ENCODE measurements at regions not wholly inside any gene's neighbourhood (a gene's known extent, or its start where the extent isn't known, plus 50 kb on each side); places are given as distances from the start of the nearest gene placed in this dataset.

- no peak for DNase-seq
Measured at GRCh38 chr6:22003287-22003686, 293.5 kb downstream of the PRL start.

GRCh38 chr6:22006795-22007194 lies 290.0 kb downstream of the PRL start:
- DNase-seq: no peak

- no peak for DNase-seq
Measured at GRCh38 chr6:22007469-22007868, 289.4 kb downstream of the PRL start.

GRCh38 chr6:22008248-22008836 lies 288.5 kb downstream of the PRL start:
- DNase-seq: no peak

GRCh38 chr6:22010102-22010501 lies 286.7 kb downstream of the PRL start:
- no peak for DNase-seq

- no peak for DNase-seq
Measured at GRCh38 chr6:22015216-22015615, 281.6 kb downstream of the PRL start.

- no peak for DNase-seq
Measured at GRCh38 chr6:22015944-22016343, 280.9 kb downstream of the PRL start.

- no peak for DNase-seq
Measured at GRCh38 chr6:22017272-22017671, 279.6 kb downstream of the PRL start.

GRCh38 chr6:22017766-22018165 lies 279.1 kb downstream of the PRL start:
- DNase-seq: no peak

GRCh38 chr6:22019857-22020256 lies 277.0 kb downstream of the PRL start:
- DNase-seq: no peak

GRCh38 chr6:22020299-22021003 lies 276.4 kb downstream of the PRL start:
- DNase-seq: no peak

GRCh38 chr6:22021966-22022365 lies 274.9 kb downstream of the PRL start:
- no peak for DNase-seq

- no peak for DNase-seq
Measured at GRCh38 chr6:22023937-22024336, 272.9 kb downstream of the PRL start.

GRCh38 chr6:22024973-22025467 lies 271.8 kb downstream of the PRL start:
- DNase-seq: peak in 1 of 2 donors; percentile 8

- peak in 1 of 2 donors; percentile 19 for DNase-seq
Measured at GRCh38 chr6:22025468-22026163, 271.2 kb downstream of the PRL start.

GRCh38 chr6:22026164-22026678 lies 270.6 kb downstream of the PRL start:
- DNase-seq: no peak

GRCh38 chr6:22027040-22027725 lies 269.7 kb downstream of the PRL start:
- DNase-seq: no peak

- no peak for DNase-seq
Measured at GRCh38 chr6:22028403-22029090, 268.3 kb downstream of the PRL start.

GRCh38 chr6:22029171-22029570 lies 267.7 kb downstream of the PRL start:
- no peak for DNase-seq

- no peak for DNase-seq
Measured at GRCh38 chr6:22030730-22031619, 265.9 kb downstream of the PRL start.

- no peak for DNase-seq
Measured at GRCh38 chr6:22035690-22036089, 261.1 kb downstream of the PRL start.

Data from hippocampal formation (tissue), 2 donors.